Stimulated activated CD8-positive, alpha-beta memory T cell treated with anti-CD3 and anti-CD28 coated beads, Interleukin-15, amount 100 ng/mL, for 48 hours (primary cell): ENCODE measurements at regions not wholly inside any gene's neighbourhood (a gene's known extent, or its start where the extent isn't known, plus 50 kb on each side); places are given as distances from the start of the nearest gene placed in this dataset.

ENCODE experiments used
- DNase-seq, 2 donors: peaks; one replicate each; pipeline ENCODE4 v3.0.0-alpha.2; 2020; ENCODE audit warnings: low read depth in 2 of 2

- no peak for DNase-seq
These were observed 776.4 kb downstream of the TECRL start for GRCh38 chr4:63632858-63633257.

- DNase-seq, result no peak
These were observed 789.0 kb downstream of the TECRL start for GRCh38 chr4:63620271-63620670.

- no peak for DNase-seq
These were observed 789.5 kb downstream of the TECRL start for GRCh38 chr4:63619771-63620170.

- no peak for DNase-seq
These were observed 790.1 kb downstream of the TECRL start for GRCh38 chr4:63618883-63619718.

GRCh38 chr4:63607169-63607872 is 801.9 kb downstream of the TECRL start:
- no peak for DNase-seq

GRCh38 chr4:63589796-63590195 is 819.5 kb downstream of the TECRL start:
- DNase-seq, result no peak

- no peak for DNase-seq
These were observed 825.7 kb downstream of the TECRL start for GRCh38 chr4:63583561-63583960.

GRCh38 chr4:63583007-63583406 is 826.2 kb downstream of the TECRL start:
- DNase-seq, result no peak

- no peak for DNase-seq
These were observed 828.3 kb downstream of the TECRL start for GRCh38 chr4:63580796-63581475.

GRCh38 chr4:63578383-63578782 is 830.9 kb downstream of the TECRL start:
- no peak for DNase-seq

- DNase-seq, result no peak
These were observed 842.6 kb downstream of the TECRL start for GRCh38 chr4:63566658-63567057.

GRCh38 chr4:63563288-63564014 is 845.8 kb downstream of the TECRL start:
- DNase-seq, result no peak

GRCh38 chr4:63558709-63559108 is 850.5 kb downstream of the TECRL start:
- no peak for DNase-seq

GRCh38 chr4:63556332-63556731 is 852.9 kb downstream of the TECRL start:
- no peak for DNase-seq

- DNase-seq, result no peak
These were observed 856.1 kb downstream of the TECRL start for GRCh38 chr4:63553123-63553522.

GRCh38 chr4:63541828-63542227 is 867.4 kb downstream of the TECRL start:
- no peak for DNase-seq

GRCh38 chr4:63529581-63530337 is 879.5 kb downstream of the TECRL start:
- DNase-seq, result no peak

- DNase-seq, result no peak
These were observed 880.8 kb downstream of the TECRL start for GRCh38 chr4:63528256-63528991.

GRCh38 chr4:63526251-63526650 is 883.0 kb downstream of the TECRL start:
- no peak for DNase-seq

GRCh38 chr4:63524764-63525163 is 884.5 kb downstream of the TECRL start:
- DNase-seq, result no peak
